Neural cell (in vitro differentiated cells): ENCODE measurements at regions not wholly inside any gene's neighbourhood (a gene's known extent, or its start where the extent isn't known, plus 50 kb on each side); places are given as distances from the start of the nearest gene placed in this dataset.

Experiments used
- H2AFZ ChIP-seq: fragments of 200-600, 300-800 bp; sonication (generic), shearing (Covaris generic); 2 replicates; pipeline ENCODE4 v1.6.0; 2014; ENCODE audit warnings: low read depth, mild to moderate bottlenecking, antibody characterized with exemption, low read length, moderate library complexity
- H3F3A ChIP-seq: fragments of 200-600 bp; shearing (Covaris generic); 2 replicates; pipeline ENCODE4 v1.6.1; 2016; ENCODE audit warnings: mild to moderate bottlenecking, moderate library complexity, mixed read lengths, antibody characterized with exemption, low read length; ENCODE audit not compliant: insufficient read depth, poor library complexity, severe bottlenecking
- H3K27ac ChIP-seq: fragments of 200-600, 300-800 bp; sonication (generic), shearing (Covaris generic); 2 replicates; pipeline ENCODE4 v1.5.1; 2014; ENCODE audit warnings: mild to moderate bottlenecking, low read length, moderate library complexity
- H3K27me3 ChIP-seq: fragments of 300-800, 200-600 bp; sonication (generic), shearing (Covaris generic); 2 replicates; pipeline ENCODE4 v1.6.0; 2014; ENCODE audit warnings: mild to moderate bottlenecking, low read depth, low read length, moderate library complexity; ENCODE audit not compliant: insufficient read depth
- H3K36me3 ChIP-seq: fragments of 300-800, 200-600 bp; sonication (generic), shearing (Covaris generic); 2 replicates; pipeline ENCODE4 v1.5.1; 2014; ENCODE audit warnings: mild to moderate bottlenecking, antibody characterized with exemption, low read length, moderate library complexity; ENCODE audit not compliant: insufficient read depth
- H3K4me2 ChIP-seq: fragments of 300-800, 200-600 bp; sonication (generic), shearing (Covaris generic); 2 replicates; pipeline ENCODE4 v1.6.0; 2014; ENCODE audit warnings: mild to moderate bottlenecking, low read length
- H3K4me3 ChIP-seq: fragments of 300-800, 200-600 bp; sonication (generic), shearing (Covaris generic); 2 replicates; pipeline ENCODE4 v1.5.1; 2014; ENCODE audit warnings: mild to moderate bottlenecking, low read length, moderate library complexity
- H3K79me2 ChIP-seq: fragments of 200-600 bp; shearing (Covaris generic); replicated peaks from 2 replicates; pipeline ENCODE4 v1.6.0; 2014; ENCODE audit warnings: mild to moderate bottlenecking, low read length, moderate library complexity; ENCODE audit not compliant: insufficient read depth
- H3K9ac ChIP-seq: fragments of 300-800, 200-600 bp; sonication (generic), shearing (Covaris generic); 2 replicates; pipeline ENCODE4 v1.6.1; 2016; ENCODE audit warnings: mild to moderate bottlenecking, low read length, mixed read lengths
- H3K9me2 ChIP-seq: fragments of 200-600 bp; shearing (Covaris generic); 2 replicates; pipeline ENCODE4 v1.6.1; 2016; ENCODE audit warnings: mild to moderate bottlenecking, low read length, mixed read lengths; ENCODE audit not compliant: insufficient read depth
- H3K9me3 ChIP-seq: fragments of 200-600, 300-800 bp; sonication (generic), shearing (Covaris generic); 2 replicates; pipeline ENCODE4 v1.6.1; 2016; ENCODE audit warnings: mild to moderate bottlenecking, mixed run types, low read length, moderate library complexity, mixed read lengths
- H4K20me1 ChIP-seq: fragments of 200-600 bp; shearing (Covaris generic); 2 replicates; pipeline ENCODE4 v1.6.1; 2016; ENCODE audit warnings: mild to moderate bottlenecking, mixed run types; ENCODE audit not compliant: insufficient read depth
- CTCF ChIP-seq: fragments of 450-650 bp; IDR thresholded peaks from 2 replicates; pipeline ENCODE4 v1.5.1; 2014; ENCODE audit warnings: antibody characterized with exemption, mild to moderate bottlenecking, moderate library complexity; ENCODE audit not compliant: poor library complexity, severe bottlenecking
- EP300 ChIP-seq: fragments of 450-650 bp; conservative IDR thresholded peaks from 2 replicates; pipeline ENCODE4 v1.6.1; 2014; ENCODE audit warnings: antibody characterized with exemption, mild to moderate bottlenecking, moderate library complexity; ENCODE audit not compliant: poor library complexity, severe bottlenecking
- EZH2 ChIP-seq: fragments of 200-600, 300-800 bp; shearing (Covaris generic), sonication (generic); IDR thresholded peaks from 2 replicates; pipeline ENCODE4 v1.6.1; 2014; ENCODE audit warnings: antibody characterized with exemption, low read length, borderline replicate concordance, mild to moderate bottlenecking; ENCODE audit not compliant: insufficient read depth, poor library complexity, severe bottlenecking
- MXI1 ChIP-seq: fragments of 450-650 bp; conservative IDR thresholded peaks from 2 replicates; pipeline ENCODE4 v1.6.1; 2014; ENCODE audit warnings: antibody characterized with exemption, mild to moderate bottlenecking; ENCODE audit not compliant: poor library complexity, severe bottlenecking
- POLR2AphosphoS5 ChIP-seq: IDR thresholded peaks from 2 replicates; pipeline ENCODE4 v1.6.1; 2012
- RAD21 ChIP-seq: fragments of 450-650 bp; conservative IDR thresholded peaks from 2 replicates; pipeline ENCODE4 v1.6.1; 2014; ENCODE audit warnings: antibody characterized with exemption, mild to moderate bottlenecking, moderate library complexity
- REST ChIP-seq: IDR thresholded peaks from 2 replicates; pipeline ENCODE4 v1.6.1; 2012; ENCODE audit warnings: borderline replicate concordance
- SMC3 ChIP-seq: fragments of 450-650 bp; conservative IDR thresholded peaks from 2 replicates; pipeline ENCODE4 v1.6.1; 2014; ENCODE audit warnings: antibody characterized with exemption, mild to moderate bottlenecking, moderate library complexity; ENCODE audit not compliant: poor library complexity
- TAF1 ChIP-seq: IDR thresholded peaks from 2 replicates; pipeline ENCODE4 v1.6.1; 2012; ENCODE audit warnings: low read depth

GRCh38 chr10:61336831-61337230, 116.3 kb downstream of the TMEM26 start:
- no peaks in the 10 kb centered on the region for H3K27me3 ChIP-seq
- H3K36me3 ChIP-seq: no peaks in the 10 kb centered on the region
- H3K79me2 ChIP-seq: no peaks in the 10 kb centered on the region
- no peak overlapping the region for H3K27ac ChIP-seq
- H3K4me3 ChIP-seq: no peak overlapping the region
- H3K4me2 ChIP-seq: no peak overlapping the region
- no peak overlapping the region for H2AFZ ChIP-seq
- no peaks in the 10 kb centered on the region for H3F3A ChIP-seq
- TF ChIP-seq SMC3 (no peak), TAF1 (no peak), REST (no peak), POLR2AphosphoS5 (no peak), RAD21 (no peak), EZH2 (no peak), EP300 (no peak), CTCF (no peak), MXI1 (no peak)
- no peaks in the 10 kb centered on the region for H4K20me1 ChIP-seq
- H3K9ac ChIP-seq: no peak overlapping the region
- H3K9me3 ChIP-seq: no peaks in the 10 kb centered on the region
- H3K9me2 ChIP-seq: no peaks in the 10 kb centered on the region

- Histone ChIP-seq H2AFZ (no peak overlapping the region), H4K20me1 (no peaks in the 10 kb centered on the region), H3K9me2 (no peaks in the 10 kb centered on the region), H3K9me3 (peaks cover 3% of the 10 kb centered on the region), H3F3A (no peaks in the 10 kb centered on the region), H3K4me3 (no peak overlapping the region), H3K27me3 (no peaks in the 10 kb centered on the region), H3K36me3 (no peaks in the 10 kb centered on the region), H3K9ac (no peak overlapping the region), H3K4me2 (no peak overlapping the region), H3K27ac (no peak overlapping the region), H3K79me2 (no peaks in the 10 kb centered on the region)
- no peak for TF ChIP-seq POLR2AphosphoS5
Measured at GRCh38 chr10:61335359-61335758, 117.8 kb downstream of the TMEM26 start.

GRCh38 chr10:61332581-61332980, 120.6 kb downstream of the TMEM26 start:
- no peaks in the 10 kb centered on the region for H3K36me3 ChIP-seq
- no peaks in the 10 kb centered on the region for H4K20me1 ChIP-seq
- H3K4me3 ChIP-seq: no peak overlapping the region
- peaks cover 3% of the 10 kb centered on the region for H3K9me3 ChIP-seq
- no peaks in the 10 kb centered on the region for H3K79me2 ChIP-seq
- H3F3A ChIP-seq: no peaks in the 10 kb centered on the region
- H3K27me3 ChIP-seq: no peaks in the 10 kb centered on the region
- no peak overlapping the region for H3K27ac ChIP-seq
- TF ChIP-seq EP300 (no peak), POLR2AphosphoS5 (no peak), REST (no peak), SMC3 (no peak), EZH2 (no peak), MXI1 (no peak), CTCF (no peak), RAD21 (no peak), TAF1 (no peak)
- H3K4me2 ChIP-seq: no peak overlapping the region
- no peak overlapping the region for H3K9ac ChIP-seq
- no peaks in the 10 kb centered on the region for H3K9me2 ChIP-seq
- no peak overlapping the region for H2AFZ ChIP-seq
